NB4 (cell line): ENCODE measurements at regions not wholly inside any gene's neighbourhood (a gene's known extent, or its start where the extent isn't known, plus 50 kb on each side); places are given as distances from the start of the nearest gene placed in this dataset.

Experiments used
- CTCF ChIP-seq: IDR thresholded peaks from one replicate; pipeline ENCODE4 v1.5.1; 2012; ENCODE audit warnings: low read depth, low read length
- MAX ChIP-seq: IDR thresholded peaks from 2 replicates; pipeline ENCODE4 v1.6.1; 2011; ENCODE audit warnings: low read depth, low read length
- MYC ChIP-seq: IDR thresholded peaks from 2 replicates; pipeline ENCODE4 v1.6.1; 2011; ENCODE audit warnings: low read depth, low read length
- POLR2A ChIP-seq: IDR thresholded peaks from 2 replicates; pipeline ENCODE4 v1.6.1; 2011; ENCODE audit warnings: mild to moderate bottlenecking; ENCODE audit not compliant: insufficient read length; ENCODE audit errors: extremely low read depth

- TF ChIP-seq POLR2A (no peak), CTCF (no peak), MAX (no peak), MYC (no peak)
Observed at GRCh38 chr6:85983032-85983659, 340.5 kb upstream of the SYNCRIP start.
